ENCODE measurements at regions not wholly inside any gene's neighbourhood (a gene's known extent, or its start where the extent isn't known, plus 50 kb on each side); places are given as distances from the start of the nearest gene placed in this dataset.
A peak's percentile ranks its signal among the peaks of the same experiment; 100 is the strongest.
"Not testable (repeated sequence)": the region's sequence is repeated elsewhere in the genome, so short reads cannot be mapped to it uniquely, and the experiment has no call there.

- no peak overlapping the region for H3K27ac ChIP-seq
- DNase-seq (ENCODE audit: low read depth, low spot score), result no peak
Observed at GRCh38 chr5:124952079-124952478, 205.6 kb upstream of the ZNF608 start.

GRCh38 chr5:124952566-124952965 is 206.1 kb upstream of the ZNF608 start:
- no peak for DNase-seq (ENCODE audit: low read depth, low spot score)
- no peak overlapping the region for H3K27ac ChIP-seq

DNA sequence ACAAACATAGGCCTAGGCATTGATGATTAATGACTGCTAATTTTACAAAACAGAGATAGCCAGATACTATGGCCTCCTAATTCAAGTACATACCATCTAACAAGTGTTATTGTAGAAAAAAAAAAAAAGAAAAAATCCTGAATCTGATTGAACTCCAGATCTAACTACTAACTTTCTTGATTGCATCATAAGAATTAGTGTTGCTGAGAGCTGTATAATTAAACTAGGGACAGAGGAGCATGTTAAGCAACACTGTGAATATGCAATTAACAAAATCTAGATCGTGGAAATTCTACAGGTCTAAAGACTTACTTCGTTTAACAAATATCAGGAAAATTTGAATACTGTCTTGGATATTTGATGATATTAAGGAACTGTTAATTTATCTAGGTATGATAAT is 208.3 kb upstream of the ZNF608 start:
- H3K27ac ChIP-seq, result no peak overlapping the region
- DNase-seq (ENCODE audit: low read depth, low spot score), result no peak

- no peak for DNase-seq (ENCODE audit: low read depth, low spot score)
- H3K27ac ChIP-seq, result no peak overlapping the region
Observed at GRCh38 chr5:124956471-124957029, 210.1 kb upstream of the ZNF608 start.

- H3K27ac ChIP-seq, result no peak overlapping the region
- DNase-seq (ENCODE audit: low read depth, low spot score), result no peak
Observed at GRCh38 chr5:124957063-124957462, 210.6 kb upstream of the ZNF608 start.

DNA sequence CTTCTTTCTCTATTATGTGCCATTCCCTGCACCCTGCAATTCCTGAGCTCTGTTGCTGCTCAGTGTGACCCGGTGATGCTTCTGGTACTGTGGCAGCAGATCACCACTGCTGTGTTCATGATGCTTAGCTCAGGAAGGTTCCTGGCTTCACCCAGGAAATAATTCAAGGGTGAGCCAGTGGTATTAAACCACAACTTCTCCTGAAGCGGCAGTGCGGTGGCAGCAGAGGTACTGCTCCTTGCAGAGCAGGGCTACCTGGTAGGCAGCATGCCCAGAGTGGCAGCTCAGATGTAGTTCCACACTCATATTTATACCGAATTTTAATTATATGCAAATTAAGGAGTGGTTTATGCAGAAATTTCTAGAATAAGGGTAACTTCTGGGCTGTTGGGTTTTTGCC is 213.8 kb upstream of the ZNF608 start:
- no peak overlapping the region for H3K27ac ChIP-seq
- no peak for DNase-seq (ENCODE audit: low read depth, low spot score)

DNA sequence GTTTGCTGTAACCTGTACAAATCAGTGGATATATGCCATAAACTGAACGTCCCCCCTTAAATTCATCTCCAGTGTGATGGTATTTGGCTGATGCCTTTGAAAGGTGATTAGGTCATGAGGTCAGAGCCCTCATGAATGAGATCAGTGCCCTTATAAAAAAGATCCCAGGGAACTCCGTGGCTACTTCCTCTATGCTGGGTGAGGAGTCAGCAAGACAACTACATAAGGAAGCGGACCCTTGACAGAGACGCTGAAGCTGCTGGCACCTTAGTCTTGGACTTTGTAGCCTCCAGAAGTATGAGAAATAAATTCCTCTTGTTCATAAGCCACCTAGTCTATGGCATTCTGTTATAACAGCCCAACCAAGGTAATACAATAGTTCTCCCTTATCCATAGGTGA is 215.1 kb upstream of the ZNF608 start:
- DNase-seq (ENCODE audit: low read depth, low spot score), result no peak
- H3K27ac ChIP-seq, result no peak overlapping the region

DNA sequence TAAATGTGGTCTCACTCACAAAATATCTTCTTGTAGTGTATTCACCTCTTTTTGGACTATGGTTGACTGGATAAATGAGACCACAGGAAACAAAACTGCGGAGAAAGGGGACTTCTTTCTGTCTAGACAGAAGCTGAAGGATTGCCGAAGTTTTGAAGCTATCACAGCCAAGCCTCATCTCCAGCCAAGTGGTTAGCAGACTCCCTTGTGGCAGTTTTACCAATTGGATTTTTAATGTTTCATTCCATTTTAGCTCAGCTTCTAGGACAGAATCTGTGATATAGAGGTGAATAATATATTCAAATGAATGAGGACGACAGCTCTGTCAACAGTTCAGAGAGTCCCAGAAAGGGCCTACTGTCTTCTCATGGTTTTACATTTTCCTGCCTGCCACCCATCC is 215.7 kb upstream of the ZNF608 start:
- no peak for DNase-seq (ENCODE audit: low read depth, low spot score)
- no peak overlapping the region for H3K27ac ChIP-seq

- no peak for DNase-seq (ENCODE audit: low read depth, low spot score)
- H3K27ac ChIP-seq, result no peak overlapping the region
Observed at GRCh38 chr5:124962735-124963134, 216.3 kb upstream of the ZNF608 start.

DNA sequence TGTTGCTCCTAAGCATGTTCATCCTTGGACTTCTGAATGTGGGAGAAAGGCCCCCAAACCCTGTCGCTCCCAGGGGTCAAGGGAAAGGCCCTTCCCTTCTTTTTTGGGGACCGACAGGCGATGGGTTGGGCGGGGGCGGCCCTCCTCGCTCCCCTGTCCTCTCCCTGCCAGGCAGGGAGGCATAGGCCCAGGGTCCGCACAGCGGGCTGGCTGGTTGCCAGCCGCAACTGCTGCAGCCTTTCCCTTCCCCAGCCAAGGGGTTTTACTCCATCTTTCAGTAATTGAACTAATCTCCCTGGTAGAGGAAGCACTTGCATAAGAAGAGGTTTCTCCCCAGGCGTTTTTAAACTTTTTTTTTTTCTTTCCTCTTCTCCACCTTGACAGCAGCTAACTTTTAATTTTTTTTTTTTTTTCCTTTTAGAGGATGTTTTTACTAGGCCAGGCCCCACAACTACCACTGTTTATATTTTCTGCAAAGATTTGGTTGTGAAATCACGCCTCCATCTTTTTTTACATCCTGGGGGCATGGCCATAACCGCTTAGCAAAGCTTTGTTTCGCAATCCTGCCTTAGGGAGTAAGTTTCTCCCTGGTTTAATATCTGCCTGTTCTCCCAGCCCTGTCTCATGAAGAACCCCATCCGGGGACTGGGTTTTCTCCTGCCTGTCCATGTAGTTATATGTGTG is 216.9 kb upstream of the ZNF608 start:
- H3K27ac ChIP-seq, result no peak overlapping the region
- DNase-seq (ENCODE audit: low read depth, low spot score), result no peak

- H3K27ac ChIP-seq; DNase-seq (ENCODE audit: low read depth, low spot score): not testable (repeated sequence)
Observed at GRCh38 chr5:124966741-124967140, 220.3 kb upstream of the ZNF608 start.

DNA sequence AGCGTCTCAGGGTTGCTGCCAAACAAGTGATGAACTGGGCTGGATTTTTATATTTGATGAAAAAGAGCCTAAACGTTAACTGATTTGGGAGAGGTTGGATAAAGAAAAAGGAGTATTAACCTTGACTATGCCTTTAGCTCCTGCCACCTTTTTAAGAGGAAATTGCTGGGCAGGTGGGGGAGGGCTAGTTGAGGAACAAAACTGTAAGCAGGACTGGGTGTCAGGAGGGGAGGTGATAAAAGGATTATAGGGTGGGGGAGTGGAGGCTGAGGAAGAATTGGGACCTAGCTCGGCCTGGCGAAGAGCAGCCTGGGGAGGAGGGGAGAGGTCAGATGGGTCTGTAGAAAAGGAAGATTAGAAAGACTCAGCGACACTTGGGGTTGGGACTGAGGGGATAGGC is 223.9 kb upstream of the ZNF608 start:
- H3K27ac ChIP-seq; DNase-seq (ENCODE audit: low read depth, low spot score): not testable (repeated sequence)

GRCh38 chr5:124972703-124973102 is 226.3 kb upstream of the ZNF608 start:
- no peak overlapping the region for H3K27ac ChIP-seq
- no peak for DNase-seq (ENCODE audit: low read depth, low spot score)

GRCh38 chr5:124973661-124974060 is 227.2 kb upstream of the ZNF608 start:
- DNase-seq (ENCODE audit: low read depth, low spot score), result no peak

GRCh38 chr5:124976086-124976485 is 229.6 kb upstream of the ZNF608 start:
- DNase-seq (ENCODE audit: low read depth, low spot score), result no peak
- H3K27ac ChIP-seq, result no peak overlapping the region

More at GRCh38 chr5:124973661-124974060, 227.2 kb upstream of the ZNF608 start:
- H3K27ac ChIP-seq, result no peak overlapping the region

- DNase-seq (ENCODE audit: low read depth, low spot score), result no peak
- peak overlapping the region; percentile 43 for H3K27ac ChIP-seq
Observed at GRCh38 chr5:124979251-124979650, 232.8 kb upstream of the ZNF608 start.

GRCh38 chr5:124980163-124980941 is 233.9 kb upstream of the ZNF608 start:
- no peak for DNase-seq (ENCODE audit: low read depth, low spot score)
- peak overlapping the region; percentile 43 for H3K27ac ChIP-seq

DNA sequence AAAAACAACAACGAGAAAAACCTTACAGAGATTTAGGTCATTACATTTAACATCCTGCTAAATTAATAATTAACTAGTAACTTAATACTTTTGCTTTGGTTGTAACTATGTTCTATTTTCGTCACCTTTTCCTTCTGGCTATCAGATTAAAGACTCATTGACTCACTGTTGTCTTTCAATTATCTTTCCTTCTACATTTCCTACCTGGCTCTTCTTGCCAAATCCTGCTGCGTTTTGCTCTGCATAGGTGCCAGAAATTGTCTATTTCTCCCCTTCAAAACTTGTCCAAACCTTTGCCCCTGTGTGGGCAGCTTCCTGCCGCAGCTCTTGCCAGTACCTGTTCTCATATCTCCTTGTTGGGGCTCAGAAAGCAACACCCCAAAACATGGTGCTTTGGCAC is 235.5 kb upstream of the ZNF608 start:
- no peak for DNase-seq (ENCODE audit: low read depth, low spot score)
- H3K27ac ChIP-seq, result peak overlapping the region; percentile 25

- no peak overlapping the region for H3K27ac ChIP-seq
- DNase-seq (ENCODE audit: low read depth, low spot score), result no peak
Observed at GRCh38 chr5:124986170-124986569, 239.7 kb upstream of the ZNF608 start.

GRCh38 chr5:124986667-124987066 is 240.2 kb upstream of the ZNF608 start:
- peak overlapping the region; percentile 25 for H3K27ac ChIP-seq
- DNase-seq (ENCODE audit: low read depth, low spot score), result peak; percentile 39

DNA sequence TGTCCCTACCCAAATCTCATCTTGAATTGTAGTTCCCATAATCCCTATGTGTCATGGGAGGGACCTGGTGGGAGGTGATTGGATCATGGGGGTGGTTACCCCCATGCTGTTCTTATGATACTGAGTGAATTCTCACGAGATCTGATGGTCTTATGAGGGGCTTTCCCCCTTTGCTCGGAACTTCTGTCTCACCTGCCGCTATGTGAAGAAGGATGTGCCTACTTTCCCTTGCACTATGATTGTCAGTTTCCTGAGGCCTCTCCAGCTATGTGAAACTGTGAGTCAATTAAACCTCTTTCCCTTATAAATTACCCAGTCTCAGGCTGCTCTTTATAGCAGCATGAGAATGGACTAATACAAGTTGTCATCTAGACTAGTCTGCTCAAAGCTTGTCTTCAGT is 241.3 kb upstream of the ZNF608 start:
- H3K27ac ChIP-seq; DNase-seq (ENCODE audit: low read depth, low spot score): not testable (repeated sequence)
